HG03175 (cell line): ENCODE measurements at regions not wholly inside any gene's neighbourhood (a gene's known extent, or its start where the extent isn't known, plus 50 kb on each side); places are given as distances from the start of the nearest gene placed in this dataset.

Experiments used
- ATAC-seq: cut with Tn5 transposase; IDR thresholded peaks from one replicate; pipeline ENCODE4 v1.9.1; 2021; ENCODE audit warnings: mild to moderate bottlenecking, moderate library complexity; ENCODE audit not compliant: unreplicated experiment

- ATAC-seq: no peak
Measured at GRCh38 chr9:113808391-113809358, 67.4 kb upstream of the ZNF618 start.

GRCh38 chr9:113817171-113817570 is 58.9 kb upstream of the ZNF618 start:
- no peak for ATAC-seq

GRCh38 chr9:113818391-113818790 is 57.7 kb upstream of the ZNF618 start:
- no peak for ATAC-seq

GRCh38 chr9:113822315-113822714 is 53.8 kb upstream of the ZNF618 start:
- no peak for ATAC-seq

- no peak for ATAC-seq
Measured at GRCh38 chr9:113823421-113823820, 52.7 kb upstream of the ZNF618 start.
